SK-N-SH (cell line): ENCODE measurements at regions not wholly inside any gene's neighbourhood (a gene's known extent, or its start where the extent isn't known, plus 50 kb on each side); places are given as distances from the start of the nearest gene placed in this dataset.

ENCODE experiments used
- CTCF ChIA-PET: fragments of 300-600, 350-600 bp; formaldehyde crosslinking; extraction: SDS; loops from one replicate; lab custom pipeline; 2021; lab: Yijun Ruan, JAX
- POLR2A ChIA-PET: fragments of 350-600 bp; sonication (Branson Sonifier 250); formaldehyde crosslinking; extraction: SDS; loops from one replicate; lab custom pipeline; 2020; ENCODE audit warnings: antibody characterized with exemption, inconsistent platforms; lab: Yijun Ruan, JAX
- DNase-seq: peaks from one replicate; pipeline ENCODE4 v3.0.0; 2012
- H2AFZ ChIP-seq: fragments of 200-600 bp; sonication (generic); 2 replicates; pipeline ENCODE4 v1.8.1; 2016; ENCODE audit warnings: antibody characterized with exemption, mild to moderate bottlenecking, low read depth
- H3F3A ChIP-seq: fragments of 200-600 bp; sonication (generic); replicated peaks from 2 replicates; pipeline ENCODE3; 2016; ENCODE audit warnings: antibody characterized with exemption, mild to moderate bottlenecking; ENCODE audit not compliant: insufficient read depth
- H3K27ac ChIP-seq, 2 experiments: fragments of 200-500 bp in 1 of 2; fragments of 200-600 bp in 1 of 2; sonication (Bioruptor generic) in 1 of 2; sonication (generic), shearing (Covaris generic) in 1 of 2; 2 replicates each; pipeline versions ENCODE4 v1.5.1 to v1.6.1; 2014 to 2016; ENCODE audit warnings: low read depth in 2 of 2, inconsistent platforms in 1 of 2, low read length in 1 of 2, mild to moderate bottlenecking in 1 of 2, mixed read lengths in 1 of 2
- H3K27me3 ChIP-seq: fragments of 200-600 bp; sonication (generic), shearing (Covaris generic); 2 replicates; pipeline ENCODE4 v1.6.1; 2016; ENCODE audit warnings: mixed run types; ENCODE audit not compliant: insufficient read depth
- H3K36me3 ChIP-seq, 2 experiments: fragments of 200-500 bp in 1 of 2; fragments of 200-600 bp in 1 of 2; sonication (Bioruptor generic) in 1 of 2; sonication (generic) in 1 of 2; replicated peaks in 1 of 2; 2 replicates each; pipeline versions ENCODE3 to v1.5.1; 2014 to 2016; ENCODE audit warnings: low read length in 1 of 2, mild to moderate bottlenecking in 1 of 2; ENCODE audit not compliant: insufficient read depth in 2 of 2, control insufficient read depth in 1 of 2
- H3K4me1 ChIP-seq, 2 experiments: fragments of 200-500 bp in 1 of 2; fragments of 200-600 bp in 1 of 2; sonication (Bioruptor generic) in 1 of 2; sonication (generic), shearing (Covaris generic) in 1 of 2; 2 replicates each; pipeline versions ENCODE4 v1.5.1 to v1.6.1; 2014 to 2016; ENCODE audit warnings: low read depth in 1 of 2, low read length in 1 of 2, mixed run types in 1 of 2; ENCODE audit not compliant: insufficient read depth in 2 of 2, control insufficient read depth in 1 of 2
- H3K4me2 ChIP-seq: fragments of 200-600 bp; sonication (generic), shearing (Covaris generic); 2 replicates; pipeline ENCODE4 v1.6.1; 2017; ENCODE audit warnings: mixed run types
- H3K4me3 ChIP-seq, 2 experiments: fragments of 200-500 bp in 1 of 2; fragments of 200-600 bp in 1 of 2; sonication (Bioruptor generic) in 1 of 2; sonication (generic), shearing (Covaris generic) in 1 of 2; 2 replicates each; pipeline versions ENCODE4 v1.5.1 to v1.8.1; 2014 to 2016; ENCODE audit warnings: low read depth in 2 of 2, inconsistent platforms in 1 of 2, low read length in 1 of 2, mild to moderate bottlenecking in 1 of 2, mixed read lengths in 1 of 2, moderate library complexity in 1 of 2
- H3K79me2 ChIP-seq: fragments of 200-600 bp; sonication (generic); 2 replicates; pipeline ENCODE4 v1.8.1; 2017; ENCODE audit warnings: mild to moderate bottlenecking; ENCODE audit not compliant: insufficient read depth
- H3K9ac ChIP-seq: fragments of 200-600 bp; sonication (generic); 2 replicates; pipeline ENCODE4 v1.6.1; 2017; ENCODE audit warnings: mixed run types
- H3K9me2 ChIP-seq: fragments of 200-600 bp; sonication (generic); 2 replicates; pipeline ENCODE4 v1.6.1; 2017; ENCODE audit warnings: mixed run types
- H3K9me3 ChIP-seq: fragments of 200-600 bp; sonication (generic); 2 replicates; pipeline ENCODE4 v1.6.1; 2017; ENCODE audit warnings: mixed run types, mild to moderate bottlenecking, moderate library complexity
- H4K20me1 ChIP-seq: fragments of 200-600 bp; sonication (generic); 2 replicates; pipeline ENCODE4 v1.6.1; 2017; ENCODE audit warnings: mild to moderate bottlenecking, mixed run types; ENCODE audit not compliant: insufficient read depth
- CHD2 ChIP-seq: fragments of 150-350 bp; IDR thresholded peaks from 2 replicates; pipeline ENCODE4 v1.6.1; 2018; ENCODE audit warnings: low read length; ENCODE audit not compliant: partially characterized antibody
- CTCF ChIP-seq: fragments of 200-600 bp; sonication (generic); IDR thresholded peaks from 2 replicates; pipeline ENCODE4 v1.6.1; 2017; ENCODE audit warnings: antibody characterized with exemption, mild to moderate bottlenecking, moderate library complexity
- FOXJ3 ChIP-seq: sonication (generic); formaldehyde crosslinking; IDR thresholded peaks from 2 replicates; pipeline ENCODE4 v1.5.1; 2020; ENCODE audit warnings: mild to moderate bottlenecking, missing genetic modification reagents
- GATA2 ChIP-seq: sonication (generic); formaldehyde crosslinking; IDR thresholded peaks from 2 replicates; pipeline ENCODE4 v1.5.0; 2020; ENCODE audit warnings: mild to moderate bottlenecking, missing genetic modification reagents
- IRF3 ChIP-seq: fragments of 150-350 bp; IDR thresholded peaks from 2 replicates; pipeline ENCODE4 v1.6.1; 2016; ENCODE audit warnings: mild to moderate bottlenecking, low read depth, low read length
- MEF2A ChIP-seq: IDR thresholded peaks from 2 replicates; pipeline ENCODE4 v1.4.0; 2012; ENCODE audit warnings: low read depth, borderline replicate concordance
- NFIC ChIP-seq: IDR thresholded peaks from 2 replicates; pipeline ENCODE4 v1.4.0; 2012; ENCODE audit warnings: borderline replicate concordance
- PBX3 ChIP-seq: IDR thresholded peaks from 2 replicates; pipeline ENCODE4; 2012
- RAD21 ChIP-seq: IDR thresholded peaks from 2 replicates; pipeline ENCODE4 v1.6.1; 2012; ENCODE audit warnings: mild to moderate bottlenecking, low read length
- RXRA ChIP-seq: IDR thresholded peaks from 2 replicates; pipeline ENCODE4 v1.4.0; 2012; ENCODE audit warnings: low read depth, mild to moderate bottlenecking, borderline replicate concordance
- TCF12 ChIP-seq: IDR thresholded peaks from 2 replicates; pipeline ENCODE4 v1.4.0; 2012
- YY1 ChIP-seq: IDR thresholded peaks from 2 replicates; pipeline ENCODE4 v1.4.0; 2012; ENCODE audit warnings: low read depth, mild to moderate bottlenecking
- WGBS: methylation state at CpG from one replicate; pipeline ENCODE4 v1.1.6; 2017; ENCODE audit warnings: low lambda C conversion rate; 5-methylcytosine and 5-hydroxymethylcytosine counted together

- Histone ChIP-seq H3K27ac (no peak overlapping the region), H3K4me3 (no peak overlapping the region), H3K9me2 (no peaks in the 10 kb centered on the region), H3K9ac (no peak overlapping the region), H3K79me2 (no peaks in the 10 kb centered on the region), H3K4me2 (no peak overlapping the region), H3K4me1 (no peaks in the 10 kb centered on the region), H3K36me3 (no peaks in the 10 kb centered on the region), H3F3A (no peaks in the 10 kb centered on the region), H2AFZ (no peak overlapping the region), H4K20me1 (no peaks in the 10 kb centered on the region), H3K9me3 (no peaks in the 10 kb centered on the region), H3K27me3 (no peaks in the 10 kb centered on the region)
- ChIA-PET POLR2A (no interaction called here), CTCF (interaction anchor here (0.9 kb wide), 1 partner anchor 32 kb away, joined by 3 read pairs; no protein-coding TSS in a partner anchor)
- no peak for TF ChIP-seq PBX3
- no peak for TF ChIP-seq TCF12
- no peak for TF ChIP-seq CTCF
- TF ChIP-seq CHD2: no peak
- TF ChIP-seq YY1: no peak
- WGBS: 74% methylated on average over 2 of the region's 3 CpGs
- no peak for DNase-seq
Observed at GRCh38 chr13:33764716-33765115, 53.2 kb upstream of the RFC3 start.

GRCh38 chr13:33766329-33767123 is 51.4 kb upstream of the RFC3 start:
- TF ChIP-seq RXRA (no peak), RAD21 (no peak), MEF2A (no peak), PBX3 (no peak), IRF3 (no peak), NFIC (no peak), FOXJ3 (no peak), GATA2 (CRISPR knock-in tag) (no peak)
- Histone ChIP-seq H3K4me3 (no peak overlapping the region), H3K27ac (no peak overlapping the region), H3K9me2 (no peaks in the 10 kb centered on the region), H3K79me2 (no peaks in the 10 kb centered on the region), H3K36me3 (no peaks in the 10 kb centered on the region), H3K9ac (no peak overlapping the region), H2AFZ (no peak overlapping the region), H3K4me1 (no peaks in the 10 kb centered on the region), H3K27me3 (no peaks in the 10 kb centered on the region), H3K4me2 (no peak overlapping the region), H3K9me3 (no peaks in the 10 kb centered on the region), H3F3A (no peaks in the 10 kb centered on the region), H4K20me1 (no peaks in the 10 kb centered on the region)
- WGBS: 73% methylated on average over 5 of the region's 5 CpGs
- DNase-seq: no peak
- ChIA-PET CTCF (no interaction called here), POLR2A (no interaction called here)
